ENCODE measurements at regions not wholly inside any gene's neighbourhood (a gene's known extent, or its start where the extent isn't known, plus 50 kb on each side); places are given as distances from the start of the nearest gene placed in this dataset.

DNA sequence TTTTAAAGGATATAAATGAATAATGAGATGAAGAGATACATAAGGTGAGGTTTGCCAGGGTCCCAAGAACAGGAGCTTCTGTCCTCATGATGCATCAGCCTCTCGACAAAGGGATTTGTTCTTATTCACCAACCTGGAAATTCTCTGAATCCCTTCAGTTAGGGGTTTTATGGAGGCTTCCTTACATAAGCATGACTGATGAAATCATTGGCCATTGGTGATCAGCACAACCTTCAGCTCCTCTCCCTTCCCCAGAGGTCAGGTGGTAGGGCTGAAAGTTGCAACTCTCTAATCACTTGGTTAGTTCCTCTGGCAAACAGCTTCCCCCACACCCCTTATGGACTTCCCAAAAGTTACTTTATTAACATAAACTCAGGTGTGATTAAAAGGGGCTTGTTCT is 222.0 kb downstream of the SPRY1 start:
- TF ChIP-seq, protein P1, sequence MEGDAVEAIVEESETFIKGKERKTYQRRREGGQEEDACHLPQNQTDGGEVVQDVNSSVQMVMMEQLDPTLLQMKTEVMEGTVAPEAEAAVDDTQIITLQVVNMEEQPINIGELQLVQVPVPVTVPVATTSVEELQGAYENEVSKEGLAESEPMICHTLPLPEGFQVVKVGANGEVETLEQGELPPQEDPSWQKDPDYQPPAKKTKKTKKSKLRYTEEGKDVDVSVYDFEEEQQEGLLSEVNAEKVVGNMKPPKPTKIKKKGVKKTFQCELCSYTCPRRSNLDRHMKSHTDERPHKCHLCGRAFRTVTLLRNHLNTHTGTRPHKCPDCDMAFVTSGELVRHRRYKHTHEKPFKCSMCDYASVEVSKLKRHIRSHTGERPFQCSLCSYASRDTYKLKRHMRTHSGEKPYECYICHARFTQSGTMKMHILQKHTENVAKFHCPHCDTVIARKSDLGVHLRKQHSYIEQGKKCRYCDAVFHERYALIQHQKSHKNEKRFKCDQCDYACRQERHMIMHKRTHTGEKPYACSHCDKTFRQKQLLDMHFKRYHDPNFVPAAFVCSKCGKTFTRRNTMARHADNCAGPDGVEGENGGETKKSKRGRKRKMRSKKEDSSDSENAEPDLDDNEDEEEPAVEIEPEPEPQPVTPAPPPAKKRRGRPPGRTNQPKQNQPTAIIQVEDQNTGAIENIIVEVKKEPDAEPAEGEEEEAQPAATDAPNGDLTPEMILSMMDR (IDR thresholded peaks at IDR 0.05), result no peak
- TF ChIP-seq POLR2A (IDR thresholded peaks at IDR 0.05), result no peak
